ENCODE measurements at regions not wholly inside any gene's neighbourhood (a gene's known extent, or its start where the extent isn't known, plus 50 kb on each side); places are given as distances from the start of the nearest gene placed in this dataset.

DNA sequence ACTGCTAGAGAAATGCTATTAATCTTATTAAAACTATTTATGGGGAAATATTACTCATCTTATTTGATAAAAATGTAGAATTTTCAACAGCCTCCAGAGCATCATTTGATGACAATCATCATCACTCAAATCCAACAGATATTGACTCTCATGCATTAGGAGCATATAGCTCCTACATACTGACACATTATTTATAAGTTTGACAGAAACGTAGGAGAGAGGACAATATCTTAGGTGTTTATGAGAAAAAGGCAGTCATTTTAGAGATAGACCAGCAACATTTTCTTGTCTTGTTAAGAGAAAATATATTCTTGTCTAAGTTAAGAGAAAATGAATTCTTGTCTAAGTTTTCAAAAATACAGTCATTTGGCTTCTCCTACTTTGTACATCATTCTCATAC, 2550.2 kb downstream of the PCDH7 start:
- DNase-seq (no peak), ATAC-seq (no peak)
- Histone ChIP-seq H3K27me3 (ENCODE audit: low read length) (no peaks in the 10 kb centered on the region), H4K20me1 (ENCODE audit: low read length) (no peaks in the 10 kb centered on the region), H3K27ac (ENCODE audit: low read length) (no peak overlapping the region), H3K4me1 (ENCODE audit: insufficient read depth, low read length) (no peaks in the 10 kb centered on the region), H3K4me3 (ENCODE audit: low read length) (no peak overlapping the region), H3K4me2 (ENCODE audit: low read length) (no peak overlapping the region), H3K9ac (ENCODE audit: low read length) (no peak overlapping the region), H3K9me2 (replicated peaks; ENCODE audit: low read length) (no peaks in the 10 kb centered on the region), H3F3A (ENCODE audit: low read length, unreplicated experiment) (no peaks in the 10 kb centered on the region), H3K36me3 (ENCODE audit: low read depth, low read length) (no peaks in the 10 kb centered on the region), H2AFZ (ENCODE audit: low read length) (no peak overlapping the region), H3K79me2 (ENCODE audit: low read length) (no peaks in the 10 kb centered on the region), H3K9me3 (ENCODE audit: low read length) (no peaks in the 10 kb centered on the region)
- ChIA-PET POLR2A (ENCODE audit: unreplicated experiment) (no interaction called here), CTCF (no interaction called here)
- BruUV-seq (replicated peaks): no TSS peak
- intact Hi-C loops (cut with micrococcal nuclease): no loop called here
- TF ChIP-seq EZH2phosphoT487 (IDR thresholded peaks at IDR 0.05; ENCODE audit: borderline replicate concordance, low read length): no peak
- TF ChIP-seq, protein P1, sequence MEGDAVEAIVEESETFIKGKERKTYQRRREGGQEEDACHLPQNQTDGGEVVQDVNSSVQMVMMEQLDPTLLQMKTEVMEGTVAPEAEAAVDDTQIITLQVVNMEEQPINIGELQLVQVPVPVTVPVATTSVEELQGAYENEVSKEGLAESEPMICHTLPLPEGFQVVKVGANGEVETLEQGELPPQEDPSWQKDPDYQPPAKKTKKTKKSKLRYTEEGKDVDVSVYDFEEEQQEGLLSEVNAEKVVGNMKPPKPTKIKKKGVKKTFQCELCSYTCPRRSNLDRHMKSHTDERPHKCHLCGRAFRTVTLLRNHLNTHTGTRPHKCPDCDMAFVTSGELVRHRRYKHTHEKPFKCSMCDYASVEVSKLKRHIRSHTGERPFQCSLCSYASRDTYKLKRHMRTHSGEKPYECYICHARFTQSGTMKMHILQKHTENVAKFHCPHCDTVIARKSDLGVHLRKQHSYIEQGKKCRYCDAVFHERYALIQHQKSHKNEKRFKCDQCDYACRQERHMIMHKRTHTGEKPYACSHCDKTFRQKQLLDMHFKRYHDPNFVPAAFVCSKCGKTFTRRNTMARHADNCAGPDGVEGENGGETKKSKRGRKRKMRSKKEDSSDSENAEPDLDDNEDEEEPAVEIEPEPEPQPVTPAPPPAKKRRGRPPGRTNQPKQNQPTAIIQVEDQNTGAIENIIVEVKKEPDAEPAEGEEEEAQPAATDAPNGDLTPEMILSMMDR (conservative IDR thresholded peaks at IDR 0.05; ENCODE audit: low read depth, low read length): no peak
- TF ChIP-seq EZH2 (IDR thresholded peaks at IDR 0.05; ENCODE audit: low read length, unreplicated experiment): no peak

DNA sequence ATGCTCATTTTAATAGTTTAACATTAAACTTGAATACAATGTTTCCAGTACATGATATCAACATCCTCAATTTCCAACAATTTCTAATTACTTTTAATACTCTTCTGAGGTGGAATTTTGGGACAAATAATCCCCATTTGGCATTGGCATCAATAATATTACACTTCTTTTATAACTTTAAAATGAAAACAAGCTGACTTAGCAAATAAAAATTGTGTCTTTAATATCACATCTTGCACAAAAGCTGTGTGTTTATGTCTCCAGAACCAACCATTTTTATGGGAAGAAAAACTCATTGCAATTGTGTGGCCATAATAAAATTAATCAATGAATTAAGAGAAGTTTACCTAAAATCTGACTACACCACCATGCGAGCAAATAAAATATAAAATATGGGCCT, 2552.6 kb downstream of the PCDH7 start:
- no peak for ATAC-seq
- Histone ChIP-seq H3K9me2 (replicated peaks; ENCODE audit: low read length) (no peaks in the 10 kb centered on the region), H3K9me3 (ENCODE audit: low read length) (no peaks in the 10 kb centered on the region), H2AFZ (ENCODE audit: low read length) (no peak overlapping the region), H3K4me1 (ENCODE audit: insufficient read depth, low read length) (no peaks in the 10 kb centered on the region), H3K27ac (ENCODE audit: low read length) (no peak overlapping the region), H3K79me2 (ENCODE audit: low read length) (no peaks in the 10 kb centered on the region), H3K4me2 (ENCODE audit: low read length) (no peak overlapping the region), H3F3A (ENCODE audit: low read length, unreplicated experiment) (no peaks in the 10 kb centered on the region), H3K9ac (ENCODE audit: low read length) (no peak overlapping the region), H3K27me3 (ENCODE audit: low read length) (no peaks in the 10 kb centered on the region), H3K36me3 (ENCODE audit: low read depth, low read length) (no peaks in the 10 kb centered on the region), H3K4me3 (ENCODE audit: low read length) (no peak overlapping the region), H4K20me1 (ENCODE audit: low read length) (no peaks in the 10 kb centered on the region)
- ChIA-PET POLR2A (ENCODE audit: unreplicated experiment) (no interaction called here), CTCF (no interaction called here)
- TF ChIP-seq, protein P1 (conservative IDR thresholded peaks at IDR 0.05; ENCODE audit: low read depth, low read length): no peak
- TF ChIP-seq EZH2phosphoT487 (IDR thresholded peaks at IDR 0.05; ENCODE audit: borderline replicate concordance, low read length): no peak
- no peak for TF ChIP-seq EZH2 (IDR thresholded peaks at IDR 0.05; ENCODE audit: low read length, unreplicated experiment)
- intact Hi-C loops (cut with micrococcal nuclease): no loop called here
- DNase-seq: no peak
- no TSS peak for BruUV-seq (replicated peaks)

DNA sequence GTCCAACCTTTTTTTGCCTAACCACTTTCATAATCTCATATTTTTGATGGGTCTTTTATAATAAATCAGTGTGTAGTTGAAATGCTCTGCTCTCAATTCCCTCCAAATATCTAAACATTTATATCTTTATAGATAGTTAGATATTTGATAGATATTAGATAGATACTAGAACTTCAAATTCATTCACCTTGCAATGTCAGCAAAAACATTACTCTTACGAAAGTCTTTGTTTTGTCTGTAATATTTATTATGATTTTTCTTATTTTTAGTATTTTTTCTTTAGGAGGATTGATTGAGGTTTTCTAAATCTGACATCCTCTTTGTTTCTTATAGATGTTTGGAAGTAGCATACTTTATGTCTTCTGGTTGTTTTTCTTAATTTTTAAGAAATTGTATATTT, 2563.6 kb downstream of the PCDH7 start:
- intact Hi-C loops (cut with micrococcal nuclease): no loop called here
- no peak for DNase-seq
- Histone ChIP-seq H3K79me2 (ENCODE audit: low read length) (no peaks in the 10 kb centered on the region), H3K4me3 (ENCODE audit: low read length) (no peak overlapping the region), H3K4me2 (ENCODE audit: low read length) (no peak overlapping the region), H3K4me1 (ENCODE audit: insufficient read depth, low read length) (no peaks in the 10 kb centered on the region), H3K9ac (ENCODE audit: low read length) (no peak overlapping the region), H3K9me2 (replicated peaks; ENCODE audit: low read length) (no peaks in the 10 kb centered on the region), H4K20me1 (ENCODE audit: low read length) (no peaks in the 10 kb centered on the region), H3K27me3 (ENCODE audit: low read length) (no peaks in the 10 kb centered on the region), H3F3A (ENCODE audit: low read length, unreplicated experiment) (no peaks in the 10 kb centered on the region), H3K27ac (ENCODE audit: low read length) (no peak overlapping the region), H2AFZ (ENCODE audit: low read length) (no peak overlapping the region), H3K9me3 (ENCODE audit: low read length) (no peaks in the 10 kb centered on the region), H3K36me3 (ENCODE audit: low read depth, low read length) (no peaks in the 10 kb centered on the region)
- no TSS peak for BruUV-seq (replicated peaks)
- POLR2A ChIA-PET (ENCODE audit: unreplicated experiment): no interaction called here
- CTCF ChIA-PET: no interaction called here
- TF ChIP-seq EZH2phosphoT487 (IDR thresholded peaks at IDR 0.05; ENCODE audit: borderline replicate concordance, low read length): no peak
- TF ChIP-seq, protein P1 (conservative IDR thresholded peaks at IDR 0.05; ENCODE audit: low read depth, low read length): no peak
- no peak for TF ChIP-seq EZH2 (IDR thresholded peaks at IDR 0.05; ENCODE audit: low read length, unreplicated experiment)
- no peak for ATAC-seq
